Prostate gland (tissue), 2 donors: ENCODE measurements at regions not wholly inside any gene's neighbourhood (a gene's known extent, or its start where the extent isn't known, plus 50 kb on each side); places are given as distances from the start of the nearest gene placed in this dataset.

ENCODE experiments used
- POLR2A ChIP-seq: fragments of 450-650 bp; IDR thresholded peaks from one replicate; pipeline ENCODE4 v1.6.1; 2016; ENCODE audit warnings: antibody characterized with exemption, mild to moderate bottlenecking
- POLR2AphosphoS5 ChIP-seq: sonication (generic); formaldehyde crosslinking; IDR thresholded peaks from one replicate; pipeline ENCODE4 v1.6.1; 2017; ENCODE audit warnings: antibody characterized with exemption
- TF ChIP-seq, protein P1 (sequence below), 4 experiments: fragments of 200-600 bp in 2 of 4; fragments of 450-650 bp in 2 of 4; sonication (generic) in 2 of 4; IDR thresholded peaks; 1 replicate in 3 of 4; 2 replicates in 1 of 4; pipeline ENCODE4 v1.5.1; 2016 to 2019; ENCODE audit warnings: antibody characterized with exemption in 4 of 4, mild to moderate bottlenecking in 2 of 4, moderate library complexity in 2 of 4

GRCh38 chr6:97347111-97347510 lies 64.1 kb upstream of the MMS22L start:
- TF ChIP-seq, protein P1, sequence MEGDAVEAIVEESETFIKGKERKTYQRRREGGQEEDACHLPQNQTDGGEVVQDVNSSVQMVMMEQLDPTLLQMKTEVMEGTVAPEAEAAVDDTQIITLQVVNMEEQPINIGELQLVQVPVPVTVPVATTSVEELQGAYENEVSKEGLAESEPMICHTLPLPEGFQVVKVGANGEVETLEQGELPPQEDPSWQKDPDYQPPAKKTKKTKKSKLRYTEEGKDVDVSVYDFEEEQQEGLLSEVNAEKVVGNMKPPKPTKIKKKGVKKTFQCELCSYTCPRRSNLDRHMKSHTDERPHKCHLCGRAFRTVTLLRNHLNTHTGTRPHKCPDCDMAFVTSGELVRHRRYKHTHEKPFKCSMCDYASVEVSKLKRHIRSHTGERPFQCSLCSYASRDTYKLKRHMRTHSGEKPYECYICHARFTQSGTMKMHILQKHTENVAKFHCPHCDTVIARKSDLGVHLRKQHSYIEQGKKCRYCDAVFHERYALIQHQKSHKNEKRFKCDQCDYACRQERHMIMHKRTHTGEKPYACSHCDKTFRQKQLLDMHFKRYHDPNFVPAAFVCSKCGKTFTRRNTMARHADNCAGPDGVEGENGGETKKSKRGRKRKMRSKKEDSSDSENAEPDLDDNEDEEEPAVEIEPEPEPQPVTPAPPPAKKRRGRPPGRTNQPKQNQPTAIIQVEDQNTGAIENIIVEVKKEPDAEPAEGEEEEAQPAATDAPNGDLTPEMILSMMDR (IDR thresholded peaks at IDR 0.05), result no peak
- TF ChIP-seq POLR2A (no peak), POLR2AphosphoS5 (no peak)
